ENCODE measurements at regions not wholly inside any gene's neighbourhood (a gene's known extent, or its start where the extent isn't known, plus 50 kb on each side); places are given as distances from the start of the nearest gene placed in this dataset.
"Not testable (repeated sequence)": the region's sequence is repeated elsewhere in the genome, so short reads cannot be mapped to it uniquely, and the experiment has no call there.

- H3K27me3 Mint-ChIP-seq, result peaks cover 20% of the 10 kb centered on the region
- H3K4me1 Mint-ChIP-seq, result peaks cover 5% of the 10 kb centered on the region
- peaks cover 3% of the 10 kb centered on the region for H3K9me3 Mint-ChIP-seq
- H3K4me3 Mint-ChIP-seq, result peak overlapping the region; percentile 70
- no peak for ATAC-seq (replicated peaks)
- no peak overlapping the region for H3K27ac Mint-ChIP-seq
- no peaks in the 10 kb centered on the region for H3K36me3 Mint-ChIP-seq (ENCODE audit: low read depth)
Measured at GRCh38 chr3:194056731-194057415, 79.1 kb upstream of the HES1 start.

- Mint-ChIP-seq H3K9me3 (no peaks in the 10 kb centered on the region), H3K4me1 (peaks cover 5% of the 10 kb centered on the region), H3K27ac (peak overlapping the region; percentile 3), H3K4me3 (peak overlapping the region; percentile 70), H3K27me3 (peaks cover 18% of the 10 kb centered on the region), H3K36me3 (ENCODE audit: low read depth) (no peaks in the 10 kb centered on the region)
- ATAC-seq (replicated peaks), result peak; percentile 6
Measured at GRCh38 chr3:194057570-194058188, 78.3 kb upstream of the HES1 start.

- Mint-ChIP-seq H3K9me3 (no peaks in the 10 kb centered on the region), H3K4me1 (peaks cover 5% of the 10 kb centered on the region), H3K36me3 (ENCODE audit: low read depth) (no peaks in the 10 kb centered on the region), H3K27me3 (peaks cover 15% of the 10 kb centered on the region), H3K27ac (peak overlapping the region; percentile 3), H3K4me3 (peak overlapping the region; percentile 70)
- peak; percentile 83 for ATAC-seq (replicated peaks)
Measured at GRCh38 chr3:194058189-194058571, 77.8 kb upstream of the HES1 start.

DNA sequence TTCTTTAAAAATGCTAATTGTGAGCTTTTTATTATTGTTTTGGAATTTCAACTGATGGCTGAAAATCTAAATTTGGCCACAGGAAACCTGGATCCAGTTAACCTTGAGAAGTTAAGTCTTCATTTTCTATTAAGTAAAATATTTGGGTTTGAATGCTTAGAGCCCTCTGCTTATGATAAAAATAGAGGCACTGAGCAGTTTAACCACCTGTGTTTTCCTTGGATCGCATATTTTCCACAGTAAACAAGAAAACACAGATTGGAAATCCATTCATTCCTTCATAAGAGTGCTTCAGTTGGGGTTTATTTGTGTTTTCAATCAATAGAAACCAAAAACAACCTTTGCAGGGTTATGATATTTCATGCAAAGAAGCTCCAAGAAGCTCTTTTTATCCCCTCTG is 77.2 kb upstream of the HES1 start:
- no peak for ATAC-seq (replicated peaks)

DNA sequence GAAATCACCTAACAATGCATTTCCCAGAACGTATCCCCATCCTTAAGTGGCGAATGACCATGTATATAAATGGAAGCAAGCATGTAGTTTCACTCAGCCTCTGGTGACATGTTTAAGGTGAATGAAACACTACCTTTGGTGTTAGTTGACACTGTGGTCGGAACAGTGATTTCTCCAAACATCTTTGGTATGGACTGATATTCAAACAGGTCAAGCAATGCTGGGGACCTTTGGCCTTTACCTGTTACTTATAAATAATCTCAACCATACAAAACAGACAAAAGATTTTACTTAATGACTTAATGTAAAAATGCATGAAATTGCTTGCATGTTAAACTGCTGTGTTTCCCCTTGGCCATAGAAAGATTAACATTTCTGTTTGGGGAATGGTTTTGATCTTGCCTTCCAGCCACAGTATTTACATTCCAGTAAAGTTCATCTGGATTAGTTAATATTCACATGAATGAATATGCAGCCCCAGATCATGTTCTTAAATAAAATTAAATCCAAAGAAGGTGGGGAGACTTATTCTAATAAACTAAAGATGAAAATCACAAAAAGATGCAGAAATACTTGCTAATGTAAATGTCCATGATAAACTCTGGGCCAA is 74.4 kb upstream of the HES1 start:
- Mint-ChIP-seq H3K4me3 (no peak overlapping the region), H3K27ac (no peak overlapping the region), H3K27me3 (peaks cover 12% of the 10 kb centered on the region), H3K36me3 (ENCODE audit: low read depth) (no peaks in the 10 kb centered on the region), H3K4me1 (peaks cover 5% of the 10 kb centered on the region), H3K9me3 (no peaks in the 10 kb centered on the region)
- no peak for ATAC-seq (replicated peaks)

More for the DNA sequence above, 77.2 kb upstream of the HES1 start:
- H3K27me3 Mint-ChIP-seq, result peaks cover 15% of the 10 kb centered on the region
- peaks cover 5% of the 10 kb centered on the region for H3K4me1 Mint-ChIP-seq
- H3K36me3 Mint-ChIP-seq (ENCODE audit: low read depth), result no peaks in the 10 kb centered on the region
- no peak overlapping the region for H3K27ac Mint-ChIP-seq
- no peaks in the 10 kb centered on the region for H3K9me3 Mint-ChIP-seq
- H3K4me3 Mint-ChIP-seq, result peak overlapping the region; percentile 70

- Mint-ChIP-seq H3K27ac (no peak overlapping the region), H3K4me1 (peaks cover 2% of the 10 kb centered on the region), H3K4me3 (no peak overlapping the region), H3K36me3 (ENCODE audit: low read depth) (no peaks in the 10 kb centered on the region), H3K9me3 (no peaks in the 10 kb centered on the region), H3K27me3 (peaks cover 8% of the 10 kb centered on the region)
- no peak for ATAC-seq (replicated peaks)
Measured at GRCh38 chr3:194062830-194063229, 73.1 kb upstream of the HES1 start.

GRCh38 chr3:194064380-194065332 is 71.3 kb upstream of the HES1 start:
- ATAC-seq (replicated peaks), result no peak
- Mint-ChIP-seq H3K9me3 (peaks cover 4% of the 10 kb centered on the region), H3K4me1 (peaks cover 12% of the 10 kb centered on the region), H3K27ac (no peak overlapping the region), H3K4me3 (no peak overlapping the region), H3K27me3 (peaks cover 10% of the 10 kb centered on the region), H3K36me3 (ENCODE audit: low read depth) (no peaks in the 10 kb centered on the region)

DNA sequence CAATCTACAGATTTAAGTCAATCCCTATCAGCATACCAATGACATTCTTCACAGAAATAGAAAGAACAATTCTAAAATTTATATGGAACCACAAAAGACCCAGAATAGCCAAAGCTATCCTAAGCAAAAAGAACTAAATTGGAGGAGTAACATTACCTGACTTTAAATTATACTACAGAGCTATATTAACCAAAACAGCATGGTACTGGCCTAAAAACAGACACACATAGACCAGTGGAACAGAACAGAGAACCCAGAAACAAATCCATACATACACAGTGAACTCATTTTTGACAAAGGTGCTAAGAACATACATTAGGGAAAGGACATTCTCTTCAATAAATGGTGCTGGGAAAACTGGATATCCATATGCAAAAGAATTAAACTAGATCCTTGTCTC is 68.6 kb upstream of the HES1 start:
- Mint-ChIP-seq H3K27me3 (peaks cover 17% of the 10 kb centered on the region), H3K4me1 (peaks cover 16% of the 10 kb centered on the region)
- ATAC-seq (replicated peaks); H3K9me3 Mint-ChIP-seq; H3K4me3 Mint-ChIP-seq; H3K27ac Mint-ChIP-seq; H3K36me3 Mint-ChIP-seq (ENCODE audit: low read depth): not testable (repeated sequence)

DNA sequence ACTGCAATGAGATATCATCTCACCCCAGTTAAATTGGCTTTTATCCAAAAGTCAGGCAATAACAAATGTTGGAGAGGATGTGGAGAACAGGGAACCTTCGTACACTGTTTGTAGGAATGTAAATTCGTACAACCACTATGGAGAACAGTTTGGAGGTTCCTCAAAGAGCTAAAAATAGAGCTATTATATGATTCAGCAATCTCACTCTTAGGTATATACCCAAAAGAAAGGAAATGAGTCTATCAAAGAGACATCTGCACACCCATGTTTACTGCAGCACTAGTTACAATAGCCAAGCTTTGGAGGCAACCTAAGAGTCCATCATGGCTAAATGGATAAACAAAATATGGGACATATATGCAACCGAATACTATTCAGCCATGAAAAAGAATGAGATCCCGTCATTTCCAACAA is 68.0 kb upstream of the HES1 start:
- Mint-ChIP-seq H3K4me3 (peak overlapping the region; percentile 16), H3K9me3 (peaks cover 4% of the 10 kb centered on the region), H3K27ac (no peak overlapping the region), H3K36me3 (ENCODE audit: low read depth) (no peaks in the 10 kb centered on the region), H3K27me3 (peaks cover 23% of the 10 kb centered on the region), H3K4me1 (peaks cover 18% of the 10 kb centered on the region)
- ATAC-seq (replicated peaks), result peak; percentile 21

GRCh38 chr3:194069421-194070219 is 66.3 kb upstream of the HES1 start:
- H3K4me1 Mint-ChIP-seq, result peaks cover 19% of the 10 kb centered on the region
- no peak overlapping the region for H3K27ac Mint-ChIP-seq
- H3K4me3 Mint-ChIP-seq, result peak overlapping the region; percentile 63
- no peaks in the 10 kb centered on the region for H3K36me3 Mint-ChIP-seq (ENCODE audit: low read depth)
- peaks cover 33% of the 10 kb centered on the region for H3K27me3 Mint-ChIP-seq
- peaks cover 4% of the 10 kb centered on the region for H3K9me3 Mint-ChIP-seq
- no peak for ATAC-seq (replicated peaks)

DNA sequence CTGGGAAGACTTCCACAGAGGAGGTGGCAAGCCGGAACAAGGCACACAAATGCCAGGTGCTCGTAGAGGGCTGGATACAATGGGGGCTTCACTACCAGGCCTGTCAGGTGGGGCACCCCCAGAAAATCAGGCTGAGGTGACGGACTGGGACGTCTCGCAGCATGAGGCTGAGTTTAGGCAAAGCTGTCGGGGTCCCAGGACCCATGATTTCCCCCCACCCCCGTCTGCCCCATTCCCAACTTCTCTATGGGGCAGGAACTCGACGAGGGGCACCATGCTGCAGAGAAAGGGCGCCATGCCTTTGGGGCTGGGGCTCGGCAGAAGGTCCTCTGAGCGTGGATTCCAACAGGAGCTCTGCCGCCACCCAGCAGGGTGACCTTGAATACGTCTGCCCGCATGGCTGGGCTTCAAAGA is 65.7 kb upstream of the HES1 start:
- no peak for ATAC-seq (replicated peaks)
- Mint-ChIP-seq H3K36me3 (ENCODE audit: low read depth) (no peaks in the 10 kb centered on the region), H3K27ac (no peak overlapping the region), H3K27me3 (peaks cover 36% of the 10 kb centered on the region), H3K4me1 (peaks cover 19% of the 10 kb centered on the region), H3K4me3 (peak overlapping the region; percentile 63), H3K9me3 (peaks cover 4% of the 10 kb centered on the region)

GRCh38 chr3:194070634-194071409 is 65.1 kb upstream of the HES1 start:
- H3K27me3 Mint-ChIP-seq, result peaks cover 36% of the 10 kb centered on the region
- peak overlapping the region; percentile 63 for H3K4me3 Mint-ChIP-seq

DNA sequence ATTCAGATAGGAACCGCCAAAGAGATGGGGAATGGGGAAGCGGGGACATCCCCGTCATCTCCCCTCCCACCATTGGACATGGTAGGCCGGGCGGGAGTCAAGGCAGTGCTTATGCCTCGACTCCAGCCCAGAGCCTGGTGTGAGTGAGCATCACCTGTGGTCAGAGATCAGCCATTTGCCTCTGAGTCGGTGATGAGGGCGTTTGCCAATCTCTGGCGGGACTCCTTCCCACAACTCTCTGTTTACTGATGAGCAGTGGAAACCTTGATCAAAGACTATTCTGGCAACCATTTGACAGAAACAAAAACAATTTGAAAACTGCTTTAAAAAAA is 63.9 kb upstream of the HES1 start:
- peaks cover 36% of the 10 kb centered on the region for H3K27me3 Mint-ChIP-seq
- H3K4me1 Mint-ChIP-seq, result peaks cover 19% of the 10 kb centered on the region
- H3K4me3 Mint-ChIP-seq, result peak overlapping the region; percentile 55

More at GRCh38 chr3:194070634-194071409, 65.1 kb upstream of the HES1 start:
- Mint-ChIP-seq H3K9me3 (peaks cover 4% of the 10 kb centered on the region), H3K27ac (no peak overlapping the region), H3K36me3 (ENCODE audit: low read depth) (no peaks in the 10 kb centered on the region), H3K4me1 (peaks cover 19% of the 10 kb centered on the region)
- peak; percentile 88 for ATAC-seq (replicated peaks)

More for the DNA sequence above, 63.9 kb upstream of the HES1 start:
- Mint-ChIP-seq H3K36me3 (ENCODE audit: low read depth) (no peaks in the 10 kb centered on the region), H3K27ac (no peak overlapping the region), H3K9me3 (peaks cover 4% of the 10 kb centered on the region)
- peak; percentile 33 for ATAC-seq (replicated peaks)

Measured in activated T-helper 17 cell treated with anti-CD3 and anti-CD28 coated beads, Interleukin-2, amount 50 U/mL, for 72 hours (primary cell).